SU-DHL-6 (cell line): ENCODE measurements at regions not wholly inside any gene's neighbourhood (a gene's known extent, or its start where the extent isn't known, plus 50 kb on each side); places are given as distances from the start of the nearest gene placed in this dataset.

Experiments used
- CTCF ChIP-seq: fragments of 200-600 bp; sonication (generic); IDR thresholded peaks from one replicate; pipeline ENCODE4 v1.5.1; 2017; ENCODE audit warnings: antibody characterized with exemption, mild to moderate bottlenecking, low read length, moderate library complexity; ENCODE audit not compliant: insufficient read depth, poor library complexity, severe bottlenecking
- EZH2phosphoT487 ChIP-seq: fragments of 200-600 bp; sonication (generic), shearing (Covaris generic); conservative IDR thresholded peaks from 2 replicates; pipeline ENCODE4 v1.6.1; 2018; ENCODE audit warnings: mild to moderate bottlenecking, antibody characterized with exemption, low read length, moderate library complexity, mixed read lengths

GRCh38 chr1:222045236-222045635 is 303.3 kb upstream of the DUSP10 start:
- TF ChIP-seq CTCF = no peak
- TF ChIP-seq EZH2phosphoT487 = no peak
